ENCODE measurements at regions not wholly inside any gene's neighbourhood (a gene's known extent, or its start where the extent isn't known, plus 50 kb on each side); places are given as distances from the start of the nearest gene placed in this dataset.

- no peak overlapping the region for H3K27ac ChIP-seq
- intact Hi-C loops (cut with DNase I), result no loop called here
- TF ChIP-seq POLR2A (IDR thresholded peaks at IDR 0.05) (no peak), EP300 (IDR thresholded peaks at IDR 0.05) (no peak), CTCF (IDR thresholded peaks at IDR 0.05) (no peak)
- no peaks in the 10 kb centered on the region for H3K4me1 ChIP-seq (ENCODE audit: insufficient read depth)
- H3K4me3 ChIP-seq, result no peak overlapping the region
- no peaks in the 10 kb centered on the region for H3K9me3 ChIP-seq
- DNase-seq, result no peak
- H3K36me3 ChIP-seq, result no peaks in the 10 kb centered on the region
- no peaks in the 10 kb centered on the region for H3K27me3 ChIP-seq
- 66 to 72% (median 68%) methylated on average over 2 of the region's 2 CpGs for WGBS, 3 donors
Observed at GRCh38 chr2:180115675-180116074, 108.6 kb upstream of the CWC22 start.

DNA sequence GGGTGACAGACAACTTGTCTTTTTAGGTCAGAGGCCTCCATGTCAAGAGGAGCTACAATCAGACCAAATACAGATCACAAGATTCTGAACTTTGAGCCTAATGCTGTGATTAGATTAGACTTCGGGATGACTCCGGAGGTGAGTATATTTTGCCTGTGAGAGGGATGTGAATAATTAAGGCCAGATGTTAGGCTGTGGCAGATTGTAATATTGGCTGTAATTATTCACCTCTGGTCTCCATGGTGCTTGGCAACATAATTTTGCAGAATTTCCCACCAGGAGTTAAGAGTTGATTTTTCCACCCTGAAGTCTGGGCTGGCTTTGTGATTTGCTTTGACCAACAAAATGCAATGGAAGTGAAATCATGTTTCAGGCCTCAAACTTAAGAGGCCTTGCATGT is 108.2 kb upstream of the CWC22 start:
- Histone ChIP-seq H3K4me3 (no peak overlapping the region), H3K9me3 (no peaks in the 10 kb centered on the region), H3K27ac (no peak overlapping the region), H3K4me1 (ENCODE audit: insufficient read depth) (no peaks in the 10 kb centered on the region), H3K36me3 (no peaks in the 10 kb centered on the region), H3K27me3 (no peaks in the 10 kb centered on the region)
- no peak for DNase-seq
- TF ChIP-seq CTCF (IDR thresholded peaks at IDR 0.05) (no peak), EP300 (IDR thresholded peaks at IDR 0.05) (no peak), POLR2A (IDR thresholded peaks at IDR 0.05) (no peak)
- 70 to 80% (median 80%) methylated on average over 2 of the region's 2 CpGs for WGBS, 3 donors
- intact Hi-C loops (cut with DNase I), result no loop called here

- DNase-seq, result no peak
- intact Hi-C loops (cut with DNase I), result no loop called here
- WGBS, 3 donors, result 60 to 81% (median 72%) methylated on average over 1 of the region's 1 CpG
Observed at GRCh38 chr2:180111901-180112300, 104.8 kb upstream of the CWC22 start.

GRCh38 chr2:180110469-180110868 is 103.4 kb upstream of the CWC22 start:
- Histone ChIP-seq H3K4me3 (no peak overlapping the region), H3K27me3 (no peaks in the 10 kb centered on the region), H3K4me1 (ENCODE audit: insufficient read depth) (no peaks in the 10 kb centered on the region), H3K9me3 (no peaks in the 10 kb centered on the region), H3K27ac (no peak overlapping the region), H3K36me3 (no peaks in the 10 kb centered on the region)
- DNase-seq, result no peak
- intact Hi-C loops (cut with DNase I), result no loop called here
- WGBS, 3 donors, result 64 to 86% (median 68%) methylated on average over 6 of the region's 6 CpGs
- no peak for TF ChIP-seq EP300 (IDR thresholded peaks at IDR 0.05)
- no peak for TF ChIP-seq CTCF (IDR thresholded peaks at IDR 0.05)
- TF ChIP-seq POLR2A (IDR thresholded peaks at IDR 0.05), result no peak

More at GRCh38 chr2:180111901-180112300, 104.8 kb upstream of the CWC22 start:
- TF ChIP-seq CTCF (IDR thresholded peaks at IDR 0.05) (no peak), EP300 (IDR thresholded peaks at IDR 0.05) (no peak), POLR2A (IDR thresholded peaks at IDR 0.05) (no peak)
- H3K4me3 ChIP-seq, result no peak overlapping the region
- no peaks in the 10 kb centered on the region for H3K4me1 ChIP-seq (ENCODE audit: insufficient read depth)
- H3K27me3 ChIP-seq, result no peaks in the 10 kb centered on the region
- H3K9me3 ChIP-seq, result no peaks in the 10 kb centered on the region
- no peaks in the 10 kb centered on the region for H3K36me3 ChIP-seq
- no peak overlapping the region for H3K27ac ChIP-seq

DNA sequence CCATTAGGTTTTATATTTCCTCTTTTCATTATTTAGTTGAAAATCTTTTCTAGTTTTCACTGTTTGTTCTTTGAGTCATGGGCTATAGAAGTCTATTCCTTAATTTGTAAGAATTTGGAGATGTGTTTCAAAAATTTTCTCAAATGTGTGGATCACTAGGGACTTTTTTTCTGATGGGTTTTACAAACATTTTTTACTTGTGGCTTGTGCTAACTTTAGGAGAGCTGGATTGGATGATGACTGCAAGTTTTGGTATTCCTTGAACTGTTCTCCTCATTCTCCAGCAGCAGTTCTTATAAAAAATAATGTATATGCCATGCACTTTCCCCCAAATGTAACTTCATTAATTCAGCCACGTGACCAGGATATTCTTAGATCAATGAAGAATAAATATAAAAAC is 94.7 kb upstream of the CWC22 start:
- H3K9me3 ChIP-seq, result no peaks in the 10 kb centered on the region
- H3K27me3 ChIP-seq, result no peaks in the 10 kb centered on the region
- intact Hi-C loops (cut with DNase I), result no loop called here
- DNase-seq, result no peak
- no peak for TF ChIP-seq CTCF (IDR thresholded peaks at IDR 0.05)
- TF ChIP-seq EP300 (IDR thresholded peaks at IDR 0.05), result no peak
- TF ChIP-seq POLR2A (IDR thresholded peaks at IDR 0.05), result no peak
- no peak overlapping the region for H3K27ac ChIP-seq
- WGBS, 3 donors, result 62 to 72% (median 63%) methylated on average over 1 of the region's 1 CpG
- no peaks in the 10 kb centered on the region for H3K4me1 ChIP-seq (ENCODE audit: insufficient read depth)
- no peak overlapping the region for H3K4me3 ChIP-seq
- H3K36me3 ChIP-seq, result no peaks in the 10 kb centered on the region
